Muscle of arm (tissue), 1 donor: ENCODE measurements at regions not wholly inside any gene's neighbourhood (a gene's known extent, or its start where the extent isn't known, plus 50 kb on each side); places are given as distances from the start of the nearest gene placed in this dataset.

Source experiments
- DNase-seq: peaks from one replicate; pipeline ENCODE4 v3.0.0-alpha.2; 2013

DNA sequence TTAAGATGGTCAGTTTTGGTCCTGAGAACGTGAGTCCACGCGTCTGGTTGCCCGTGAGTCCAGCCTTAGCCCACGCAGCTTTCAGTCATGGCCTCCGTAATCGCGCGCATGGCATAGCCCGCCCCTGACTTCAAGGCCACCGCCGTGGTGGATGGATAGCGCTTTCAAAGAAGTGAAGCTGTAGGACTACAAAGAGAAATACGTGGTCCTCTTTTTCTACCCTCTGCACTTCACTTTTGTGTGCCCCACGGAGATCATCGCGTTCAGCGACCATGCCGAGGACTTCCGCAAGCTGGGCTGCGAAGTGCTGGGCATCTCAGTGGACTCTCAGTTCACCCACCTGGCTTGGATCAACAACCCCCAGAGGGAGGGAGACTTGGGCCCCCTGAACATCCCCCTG lies 142.0 kb upstream of the MCHR2 start:
- DNase-seq: no peak

DNA sequence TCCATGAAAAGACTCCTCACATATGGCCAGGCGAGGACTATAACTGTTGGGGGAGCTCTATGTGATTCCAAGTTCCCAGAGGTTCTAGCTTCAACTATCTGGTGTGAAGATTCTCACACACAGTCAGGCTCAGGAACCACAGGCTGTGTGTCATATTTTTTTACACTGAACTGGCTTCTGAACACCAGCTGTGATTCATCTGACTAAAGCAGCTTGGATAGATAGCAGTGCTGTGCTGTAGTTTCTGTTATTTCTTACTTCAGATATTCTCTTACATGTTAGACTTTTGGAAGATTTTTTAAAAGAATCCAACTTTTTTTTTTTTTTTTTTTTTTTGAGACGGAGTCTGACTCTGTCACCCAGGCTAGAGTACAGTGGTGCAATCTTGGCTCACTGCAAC lies 140.7 kb upstream of the MCHR2 start:
- DNase-seq: no peak

DNA sequence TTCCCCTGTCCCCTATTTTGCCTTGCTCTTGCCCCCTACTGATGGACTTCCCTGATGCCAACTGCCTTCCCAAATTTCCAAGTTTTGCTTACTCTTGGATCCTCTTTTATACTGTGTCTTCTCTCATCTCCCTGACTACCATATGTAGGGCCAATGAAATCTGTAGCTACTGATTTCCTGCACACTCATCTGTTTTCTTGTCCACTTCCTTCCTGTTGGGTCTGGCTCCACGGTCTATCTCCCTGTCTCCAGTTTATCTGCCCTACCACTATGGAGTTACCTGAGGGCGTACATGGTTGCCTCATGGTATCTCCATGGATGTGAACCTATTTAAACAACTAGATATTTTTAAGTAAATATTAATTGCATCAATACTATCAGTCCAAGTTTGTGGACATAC lies 140.3 kb upstream of the MCHR2 start:
- DNase-seq: no peak

DNA sequence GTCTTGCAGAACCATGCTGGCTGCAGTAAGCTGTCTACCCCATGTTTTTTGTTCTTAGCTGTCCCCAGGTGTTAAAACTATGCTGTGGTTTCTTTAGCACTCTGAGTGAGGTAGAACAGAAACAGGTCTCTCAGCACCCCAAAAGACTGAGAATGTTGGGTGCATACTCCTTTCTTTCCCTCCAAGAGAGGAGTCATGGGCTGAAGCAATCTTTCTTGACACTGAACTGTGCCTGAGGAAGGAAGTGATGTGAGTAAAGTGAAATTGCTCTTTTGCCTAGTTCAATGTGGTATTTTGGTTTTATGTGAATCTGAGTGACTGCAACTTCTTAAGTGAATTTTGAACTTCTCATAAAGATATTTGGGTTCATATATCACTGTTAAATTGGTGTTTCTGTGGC lies 138.0 kb upstream of the MCHR2 start:
- DNase-seq: no peak

DNA sequence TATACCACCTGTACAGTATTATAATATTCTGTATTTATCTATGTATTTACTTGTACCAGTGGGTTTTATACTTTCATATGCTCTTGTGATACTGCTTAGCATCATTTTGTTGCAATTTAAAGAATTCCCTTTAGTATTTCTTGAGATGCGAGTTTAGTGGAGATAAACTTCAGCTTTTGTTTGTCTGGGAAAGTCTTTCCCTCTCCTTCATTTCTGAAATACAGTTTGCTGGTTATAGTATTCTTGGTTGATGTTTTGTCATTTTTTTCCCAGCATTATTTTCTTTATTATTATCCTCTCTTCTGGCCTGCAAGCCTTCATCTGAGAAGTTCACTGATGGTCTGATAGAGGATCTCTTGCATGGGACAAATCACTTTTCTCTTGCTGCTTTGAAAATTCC lies 136.6 kb upstream of the MCHR2 start:
- DNase-seq: no peak

DNA sequence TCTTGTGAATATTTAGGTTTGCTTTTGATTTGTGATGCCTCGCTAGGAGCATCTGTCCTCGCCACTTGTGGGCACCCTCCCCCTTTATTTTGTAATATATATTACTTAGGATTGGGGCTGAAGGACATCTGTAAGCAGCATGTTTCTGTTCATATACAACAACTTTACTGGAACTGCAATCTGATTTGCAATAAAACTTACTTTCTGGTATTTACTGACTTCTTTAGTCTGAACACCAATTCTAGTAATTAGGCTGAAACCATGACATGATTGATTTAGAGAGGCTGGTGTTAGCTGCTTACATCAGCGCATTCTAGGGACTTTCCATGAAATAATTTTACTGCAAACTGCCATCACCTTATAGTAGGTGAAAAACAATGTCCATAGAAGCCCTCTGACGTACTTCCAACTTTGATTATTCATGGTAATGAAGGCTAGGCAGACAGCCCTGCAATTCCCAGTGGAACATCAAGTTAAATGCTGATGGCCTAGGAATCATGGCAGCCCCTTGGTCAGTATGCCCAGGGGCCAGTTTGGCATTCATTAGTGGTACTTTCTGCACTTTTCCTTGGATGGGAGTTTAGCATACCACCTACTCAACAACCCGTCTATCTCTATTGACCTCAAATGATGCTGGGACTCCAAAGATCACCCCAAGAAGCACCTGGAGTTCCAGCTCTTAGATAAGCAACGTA lies 132.9 kb upstream of the MCHR2 start:
- DNase-seq: no peak

DNA sequence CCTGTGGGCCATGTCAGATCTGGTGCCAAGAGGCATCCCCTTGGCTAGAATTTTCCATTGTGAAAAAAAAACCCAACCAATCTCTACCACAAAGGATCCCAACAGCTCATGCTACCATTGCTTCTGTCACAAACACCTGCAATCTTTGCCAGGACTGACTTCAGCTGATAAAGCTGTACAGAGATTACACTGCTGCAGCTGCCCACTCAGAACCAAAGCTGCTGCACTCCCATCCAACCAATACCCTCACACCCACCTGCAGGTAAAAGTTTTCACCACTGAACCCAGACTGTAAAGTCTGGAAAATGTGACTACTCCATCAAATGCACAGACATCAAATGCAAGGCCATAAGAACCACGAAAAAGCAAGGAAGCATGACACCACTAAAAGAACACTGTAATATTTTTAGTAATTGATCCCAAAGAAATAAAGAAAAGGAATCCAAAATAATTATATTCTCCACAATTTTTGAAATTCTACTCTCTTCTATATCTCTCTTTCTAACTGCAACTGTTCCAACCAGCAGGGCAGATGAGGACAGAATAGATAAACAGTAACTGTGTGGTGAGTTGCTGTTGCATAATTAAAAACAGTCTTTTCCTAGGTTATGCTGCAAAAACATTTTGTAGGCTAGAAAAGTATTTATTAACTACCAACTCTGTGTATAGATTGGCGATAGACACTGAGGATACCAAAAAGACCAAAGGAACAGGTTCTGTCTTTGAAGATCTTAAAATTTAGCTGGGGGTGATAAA lies 128.0 kb upstream of the MCHR2 start:
- DNase-seq: no peak

DNA sequence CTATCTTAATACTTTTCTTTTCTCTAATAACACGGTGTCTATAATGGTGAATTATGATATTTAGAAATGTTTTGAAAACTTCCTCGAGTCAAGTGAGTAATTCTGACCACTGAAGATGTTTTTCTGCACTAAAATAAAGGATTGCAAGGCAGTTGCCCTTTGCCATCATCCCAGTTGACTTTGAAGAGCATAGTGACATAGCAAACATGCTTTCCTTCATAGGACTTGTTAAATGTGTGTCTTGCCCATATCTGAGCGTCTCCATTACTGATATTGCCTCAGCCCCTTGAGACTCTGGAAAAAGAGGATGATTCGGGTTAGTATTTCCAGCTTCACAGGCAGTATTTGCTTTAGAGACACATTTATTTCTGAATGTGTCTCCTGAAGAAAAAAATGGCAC lies 125.2 kb upstream of the MCHR2 start:
- DNase-seq: no peak

DNA sequence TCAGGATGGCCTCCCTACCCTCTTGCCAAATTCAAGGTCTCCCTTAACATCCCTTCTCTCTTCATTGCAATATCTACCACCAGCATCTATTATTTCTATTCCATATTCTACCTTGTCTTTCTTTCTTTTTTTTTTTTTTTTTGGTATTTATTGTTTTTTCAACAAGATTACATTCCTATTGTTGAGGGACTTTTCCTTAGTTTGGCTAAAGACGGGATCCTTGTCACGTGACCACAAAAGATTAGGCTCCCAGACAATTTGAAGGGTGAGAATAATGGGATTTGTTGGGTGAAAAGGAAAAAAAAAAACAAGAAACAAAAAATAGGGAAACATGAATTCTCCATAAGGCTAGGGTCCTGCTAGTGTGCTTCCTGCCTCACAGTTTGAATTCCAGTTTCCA lies 124.3 kb upstream of the MCHR2 start:
- DNase-seq: no peak

DNA sequence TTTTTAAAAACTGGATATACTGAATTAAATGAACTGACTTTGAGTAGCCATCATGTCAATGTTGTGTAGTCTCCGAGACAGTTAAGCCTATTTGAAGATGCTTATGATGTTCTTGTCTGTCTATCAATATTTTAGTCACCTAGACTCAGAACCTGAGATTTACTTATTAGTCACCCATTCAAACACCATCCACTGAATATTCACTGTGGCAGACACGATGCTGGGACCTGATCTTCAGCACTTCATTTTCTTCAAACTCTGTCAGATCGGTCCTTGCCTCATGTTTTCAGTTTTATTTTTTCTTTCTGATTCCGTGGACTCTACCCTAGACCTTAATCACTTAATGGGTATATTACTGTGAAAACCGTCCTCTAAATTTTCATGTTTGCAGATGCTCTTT lies 123.7 kb upstream of the MCHR2 start:
- no peak for DNase-seq

DNA sequence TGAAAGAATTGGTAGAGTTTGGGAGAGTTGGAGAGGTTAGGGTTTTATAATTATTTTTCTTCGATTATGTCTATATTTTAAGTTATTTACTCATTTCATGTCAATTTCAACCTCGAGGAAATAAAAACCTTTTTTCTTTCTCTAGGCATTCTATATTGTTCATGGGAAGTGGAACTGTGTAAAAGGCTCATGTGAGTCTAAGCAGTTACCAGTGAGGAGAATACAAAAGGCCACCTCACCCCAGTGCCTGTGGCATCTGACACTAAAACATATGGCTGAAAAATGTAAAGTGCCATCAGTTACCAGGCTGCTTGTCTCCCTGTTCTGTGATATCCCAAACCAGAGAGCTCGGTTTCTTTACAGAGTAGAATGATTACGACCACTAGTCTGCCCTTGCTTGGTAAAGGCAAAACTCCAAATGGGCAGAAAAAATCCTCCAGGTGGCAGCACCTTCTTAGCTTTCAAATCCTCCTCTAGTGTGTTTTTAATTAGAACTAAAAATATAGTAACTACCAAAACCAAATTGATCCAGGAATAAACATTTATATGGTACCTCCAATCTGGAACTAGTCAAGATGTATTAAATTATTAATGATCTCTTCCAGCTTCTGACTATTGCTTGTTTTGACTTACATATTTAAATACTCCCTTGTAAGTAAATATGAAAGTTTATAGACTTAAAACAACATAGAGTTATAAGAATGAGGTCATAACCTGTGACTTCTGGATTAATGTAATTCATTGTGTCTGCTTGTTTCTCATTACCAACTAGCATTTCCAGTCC lies 122.6 kb upstream of the MCHR2 start:
- DNase-seq: peak; percentile 48

DNA sequence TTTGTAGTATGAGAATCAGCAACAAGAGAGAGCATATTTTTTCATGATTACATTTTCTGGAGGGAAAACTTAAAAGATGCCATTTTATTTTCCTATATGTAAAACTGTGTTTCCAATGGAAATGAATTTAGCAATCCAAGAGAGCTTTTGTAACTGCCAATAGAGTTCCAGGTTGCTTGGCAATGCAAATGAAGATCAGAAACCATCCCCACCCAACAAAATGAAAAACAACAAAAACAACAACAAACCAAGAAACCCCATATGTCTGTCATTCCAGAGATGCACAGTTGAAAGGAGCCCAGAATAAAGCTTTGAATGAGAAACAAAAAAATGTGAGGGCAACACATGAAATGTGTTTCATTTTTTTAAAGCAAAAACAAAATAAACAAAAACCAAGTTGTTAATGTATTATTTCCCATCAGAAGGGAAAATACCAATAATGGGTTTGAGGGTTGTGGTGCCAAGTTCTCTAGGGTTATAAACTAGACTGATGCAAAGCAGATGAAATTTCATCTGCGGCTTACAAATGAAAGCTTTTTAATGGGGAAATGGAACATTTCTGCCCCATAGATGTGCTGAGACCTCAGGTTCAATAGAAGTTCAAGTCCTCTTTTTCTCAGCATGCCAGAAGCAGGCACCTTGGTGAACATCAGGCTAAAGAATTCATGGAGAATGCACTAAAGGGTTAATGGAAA lies 121.5 kb upstream of the MCHR2 start:
- DNase-seq: no peak

DNA sequence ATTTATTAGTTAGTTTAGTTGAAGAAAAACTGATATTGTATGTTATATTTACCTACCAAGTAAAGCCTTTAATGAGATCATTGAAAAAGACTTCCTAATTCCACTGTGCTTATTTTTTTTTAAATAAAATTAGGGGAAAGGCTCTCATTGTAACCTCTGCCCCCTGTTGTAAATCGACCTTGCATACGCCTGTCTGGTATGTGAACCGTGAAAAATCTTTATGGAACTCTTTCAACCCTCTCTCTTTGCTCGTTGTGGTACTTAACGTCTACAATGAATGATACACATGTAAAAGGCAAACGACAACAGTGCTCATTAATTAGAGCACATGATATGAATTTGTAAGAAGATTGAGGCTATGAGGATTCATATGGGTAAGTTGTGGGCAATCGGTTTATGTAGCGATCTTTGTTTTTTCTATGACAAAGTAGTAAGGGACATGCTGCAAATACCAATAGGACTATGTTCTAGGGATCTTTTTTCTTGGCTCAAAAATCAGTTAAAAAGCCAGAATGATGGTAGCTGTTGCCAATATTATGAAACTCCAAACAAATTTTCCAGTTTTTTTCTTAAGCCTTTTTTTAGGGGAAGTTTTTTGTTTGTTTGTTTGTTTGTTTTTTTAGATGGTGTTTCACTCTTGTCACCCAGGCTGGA lies 119.0 kb upstream of the MCHR2 start:
- DNase-seq: no peak

DNA sequence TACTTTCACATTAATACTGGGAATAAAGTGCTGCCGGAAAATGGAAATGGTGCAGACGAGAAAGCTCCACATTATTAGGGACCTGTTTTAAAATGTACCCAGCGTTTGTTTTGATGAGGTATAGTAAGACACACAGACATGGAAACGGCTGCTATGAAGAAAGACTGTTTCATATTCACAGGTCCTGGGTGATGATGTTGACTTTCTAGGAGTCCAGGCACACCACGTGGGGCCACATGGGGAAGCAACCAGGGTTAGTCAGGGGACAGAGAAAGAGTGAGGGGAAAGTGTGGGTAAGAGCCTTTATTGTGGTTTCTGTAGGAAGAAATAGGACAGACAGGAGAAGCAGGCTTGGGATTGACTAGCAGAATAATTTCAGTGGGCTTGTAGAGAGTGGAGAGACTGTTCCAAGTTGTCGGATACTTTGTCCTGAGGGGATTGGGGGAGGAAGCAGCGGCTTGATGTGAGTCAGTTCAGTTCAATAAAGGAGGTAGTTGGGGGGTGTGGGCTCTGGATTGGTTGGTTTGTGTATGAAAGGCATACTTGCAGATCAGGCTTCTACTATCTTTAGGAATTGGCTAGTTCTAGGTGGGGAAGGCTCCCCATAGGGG lies 112.0 kb upstream of the MCHR2 start:
- no peak for DNase-seq

DNA sequence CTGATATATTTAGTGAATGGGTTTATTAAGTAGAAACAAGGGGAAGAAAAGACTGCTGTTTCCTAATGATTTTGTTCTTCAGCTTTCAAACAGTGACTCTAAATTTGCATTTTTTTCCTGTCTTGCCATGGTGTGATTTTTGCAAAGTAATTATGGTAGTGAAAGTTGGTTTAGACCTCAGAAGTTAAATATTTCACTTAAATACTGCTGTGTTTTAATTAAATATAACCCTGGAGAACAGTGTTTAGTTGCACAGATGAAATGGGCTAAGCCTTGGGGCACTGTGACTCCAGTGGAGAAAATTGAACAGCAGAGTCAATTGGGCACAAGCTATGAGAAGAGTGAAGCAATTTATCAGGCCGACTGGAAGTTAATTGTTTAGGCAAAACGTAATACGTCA lies 111.1 kb upstream of the MCHR2 start:
- DNase-seq: no peak

DNA sequence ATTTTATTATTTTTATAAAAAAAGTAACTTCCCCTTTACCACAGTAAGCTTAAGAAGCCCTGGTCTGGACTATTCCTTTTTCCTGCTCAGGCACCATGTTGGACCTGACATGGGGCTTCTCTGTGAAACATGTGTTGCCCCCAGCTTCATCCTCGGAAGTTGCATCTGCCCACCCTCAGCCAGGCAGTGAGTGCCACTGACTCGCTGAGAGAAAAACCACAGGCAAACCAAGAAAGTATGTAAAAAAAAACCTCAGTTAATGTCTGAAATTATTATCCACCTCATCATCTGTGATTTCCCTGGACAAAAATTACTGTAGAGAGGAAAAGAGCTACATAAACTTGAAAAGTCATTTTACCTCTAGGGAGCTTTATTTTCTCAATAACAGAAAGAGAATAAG lies 109.9 kb upstream of the MCHR2 start:
- no peak for DNase-seq

DNA sequence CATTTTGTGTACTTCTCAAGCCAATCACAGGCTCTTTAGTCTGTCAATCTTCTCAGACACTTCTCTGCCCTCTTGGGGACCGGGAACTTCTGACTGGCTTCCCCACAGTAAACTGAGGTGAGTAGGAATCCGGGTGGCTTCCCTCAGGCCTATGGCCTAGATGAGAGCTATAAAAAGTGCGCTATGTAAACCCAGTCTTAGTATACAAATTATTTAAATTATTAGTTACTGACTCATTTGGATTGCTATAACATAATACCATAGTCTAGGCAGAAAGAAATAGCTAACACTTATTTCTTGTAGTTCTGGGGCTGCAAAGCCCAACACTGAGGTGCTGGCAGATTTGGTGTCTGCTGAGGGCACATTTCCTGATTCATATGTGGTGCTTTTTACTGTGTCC lies 109.2 kb upstream of the MCHR2 start:
- DNase-seq: no peak

DNA sequence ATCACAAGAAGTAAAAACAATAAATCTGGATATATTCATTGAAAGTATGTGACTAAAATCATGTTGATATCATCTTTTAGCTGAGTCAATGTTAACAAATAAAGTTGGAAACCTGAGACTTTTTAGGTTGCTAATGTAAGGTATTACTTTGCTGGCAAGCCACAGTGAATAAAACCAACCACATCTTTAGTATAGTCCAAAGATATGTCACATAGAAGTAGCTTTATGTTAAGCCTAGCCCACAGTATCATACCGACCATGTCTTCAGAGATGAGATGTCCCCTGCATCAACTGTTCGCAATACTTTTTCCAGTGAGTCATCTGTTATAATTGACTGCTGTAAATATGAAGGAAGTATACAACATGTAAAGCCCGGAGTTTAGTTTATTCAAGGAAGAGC lies 107.6 kb upstream of the MCHR2 start:
- DNase-seq: no peak

DNA sequence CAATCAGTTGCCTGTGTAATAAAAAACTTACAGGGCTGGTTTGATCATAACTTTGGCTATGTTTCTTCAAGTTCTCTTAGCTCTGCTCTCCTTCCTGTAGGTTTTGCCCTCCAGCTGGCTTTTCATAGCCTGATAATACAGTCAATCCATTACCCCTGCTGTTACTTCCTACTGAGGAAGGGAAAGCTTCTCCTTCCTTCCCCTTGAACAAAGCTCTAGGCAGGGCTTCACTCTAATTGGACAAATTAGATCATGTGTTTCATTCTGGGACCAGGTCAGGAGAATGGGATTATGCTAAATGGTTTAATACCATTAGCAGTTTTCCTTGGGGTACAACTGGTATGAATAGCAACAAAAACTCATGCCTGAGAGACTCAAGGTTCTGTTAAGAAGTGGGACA lies 106.8 kb upstream of the MCHR2 start:
- no peak for DNase-seq

DNA sequence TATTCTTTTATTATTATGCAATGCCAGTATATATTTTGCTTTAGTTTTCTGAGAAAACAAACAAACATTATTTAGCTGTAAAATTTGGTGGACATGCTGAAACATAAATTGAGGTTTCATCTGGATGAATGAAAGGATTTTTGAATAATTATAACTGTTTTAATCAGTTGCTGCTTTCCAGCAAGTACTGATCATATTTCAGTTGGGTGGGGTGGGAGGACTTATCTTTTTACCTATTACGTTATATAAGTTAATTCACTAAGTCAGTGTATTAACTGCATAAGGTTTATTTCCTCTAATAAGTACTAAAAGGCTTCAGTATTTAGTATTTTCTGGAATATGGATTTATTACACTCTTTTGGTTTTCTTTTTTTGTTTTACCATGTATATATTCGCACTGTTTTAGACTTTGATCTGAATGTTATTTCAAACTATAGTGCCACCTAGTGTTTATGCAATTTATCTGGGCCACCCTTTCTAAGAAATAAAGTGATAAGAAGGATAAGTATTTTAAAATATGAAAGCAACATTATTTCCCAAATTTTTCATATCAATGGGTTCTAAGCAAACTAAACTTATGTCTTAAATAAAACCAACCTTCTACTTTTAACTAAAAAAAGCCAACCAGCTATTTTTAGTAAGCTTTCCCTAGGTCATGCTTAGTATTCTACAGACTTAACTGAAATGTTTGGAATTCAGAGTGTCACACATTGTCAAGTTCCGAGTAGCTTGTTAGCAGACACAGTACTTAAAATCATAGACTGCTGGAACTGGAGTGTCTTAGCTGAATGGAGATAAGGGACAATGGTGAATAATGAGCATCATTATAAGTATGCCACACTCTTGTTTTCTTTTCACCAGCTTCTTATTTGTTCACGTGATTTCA lies 105.4 kb upstream of the MCHR2 start:
- no peak for DNase-seq
